HepG2 (cell line): ENCODE measurements at regions not wholly inside any gene's neighbourhood (a gene's known extent, or its start where the extent isn't known, plus 50 kb on each side); places are given as distances from the start of the nearest gene placed in this dataset.

Experiments used
- CAMTA2 ChIP-seq: sonication (generic); formaldehyde crosslinking; IDR thresholded peaks from 2 replicates; pipeline ENCODE4 v1.4.0; 2020; ENCODE audit warnings: mild to moderate bottlenecking, missing genetic modification reagents, borderline replicate concordance
- EHMT2 ChIP-seq: fragments of 200-600 bp; sonication (generic); IDR thresholded peaks from 2 replicates; pipeline ENCODE4 v1.7.0; 2017; ENCODE audit warnings: antibody characterized with exemption, low read depth, low read length, borderline replicate concordance
- FOXK2 ChIP-seq: fragments of 450-650 bp; IDR thresholded peaks from 2 replicates; pipeline ENCODE4 v1.6.1; 2016
- FOXP1 ChIP-seq, 2 experiments: fragments of 450-650 bp in 1 of 2; IDR thresholded peaks; 2 replicates each; pipeline ENCODE4 v1.6.1; 2017 to 2018; ENCODE audit warnings: antibody characterized with exemption in 1 of 2
- GABPB1 ChIP-seq: IDR thresholded peaks from 2 replicates; pipeline ENCODE4 v1.6.1; 2016; ENCODE audit warnings: mild to moderate bottlenecking, missing genetic modification reagents, moderate library complexity, missing compliant biosample characterization
- IKZF4 ChIP-seq: sonication (generic); formaldehyde crosslinking; IDR thresholded peaks from 2 replicates; pipeline ENCODE4 v1.5.1; 2020; ENCODE audit warnings: borderline replicate concordance, mild to moderate bottlenecking, low read depth, missing genetic modification reagents; ENCODE audit errors: not compliant biosample characterization
- NFYB ChIP-seq: sonication (generic); formaldehyde crosslinking; IDR thresholded peaks from 2 replicates; pipeline ENCODE4 v1.4.0; 2020; ENCODE audit warnings: missing genetic modification reagents
- REPIN1 ChIP-seq: sonication (generic); formaldehyde crosslinking; IDR thresholded peaks from 2 replicates; pipeline ENCODE4 v1.8.0; 2022; ENCODE audit warnings: missing genetic modification reagents, low read depth, mild to moderate bottlenecking, borderline replicate concordance
- ZFP36L1 ChIP-seq: sonication (generic); formaldehyde crosslinking; IDR thresholded peaks from 2 replicates; pipeline ENCODE4 v1.8.0; 2022; ENCODE audit warnings: mild to moderate bottlenecking, missing genetic modification reagents, moderate library complexity
- ZKSCAN1 ChIP-seq: fragments of 150-350 bp; IDR thresholded peaks from 2 replicates; pipeline ENCODE4 v1.6.1; 2014; ENCODE audit warnings: low read length
- ZNF12 ChIP-seq: sonication (generic); formaldehyde crosslinking; IDR thresholded peaks from 2 replicates; pipeline ENCODE4 v1.5.0; 2020; ENCODE audit warnings: missing genetic modification reagents
- ZNF121 ChIP-seq: sonication (generic); formaldehyde crosslinking; IDR thresholded peaks from 2 replicates; pipeline ENCODE4 v1.5.0; 2020; ENCODE audit warnings: mild to moderate bottlenecking, missing genetic modification reagents
- ZNF205 ChIP-seq: IDR thresholded peaks from 2 replicates; pipeline ENCODE4 v1.6.1; 2018; ENCODE audit warnings: missing biosample characterization, missing genetic modification reagents
- TF ChIP-seq, protein P1 (sequence below): sonication (generic); formaldehyde crosslinking; IDR thresholded peaks from 2 replicates; pipeline ENCODE4 v1.5.1; 2020; ENCODE audit warnings: mild to moderate bottlenecking, missing genetic modification reagents
- TF ChIP-seq, protein P2 (sequence below): IDR thresholded peaks from 2 replicates; pipeline ENCODE4 v1.6.1; 2012; ENCODE audit warnings: inconsistent platforms
- TF ChIP-seq, protein P3 (sequence below): sonication (generic); formaldehyde crosslinking; IDR thresholded peaks from 2 replicates; pipeline ENCODE4 v1.4.0; 2020; ENCODE audit warnings: low read depth, missing genetic modification reagents
- TF ChIP-seq, protein P4 (sequence below): IDR thresholded peaks from 2 replicates; pipeline ENCODE4 v1.6.1; 2016; ENCODE audit warnings: low read depth, missing genetic modification reagents, missing compliant biosample characterization

DNA sequence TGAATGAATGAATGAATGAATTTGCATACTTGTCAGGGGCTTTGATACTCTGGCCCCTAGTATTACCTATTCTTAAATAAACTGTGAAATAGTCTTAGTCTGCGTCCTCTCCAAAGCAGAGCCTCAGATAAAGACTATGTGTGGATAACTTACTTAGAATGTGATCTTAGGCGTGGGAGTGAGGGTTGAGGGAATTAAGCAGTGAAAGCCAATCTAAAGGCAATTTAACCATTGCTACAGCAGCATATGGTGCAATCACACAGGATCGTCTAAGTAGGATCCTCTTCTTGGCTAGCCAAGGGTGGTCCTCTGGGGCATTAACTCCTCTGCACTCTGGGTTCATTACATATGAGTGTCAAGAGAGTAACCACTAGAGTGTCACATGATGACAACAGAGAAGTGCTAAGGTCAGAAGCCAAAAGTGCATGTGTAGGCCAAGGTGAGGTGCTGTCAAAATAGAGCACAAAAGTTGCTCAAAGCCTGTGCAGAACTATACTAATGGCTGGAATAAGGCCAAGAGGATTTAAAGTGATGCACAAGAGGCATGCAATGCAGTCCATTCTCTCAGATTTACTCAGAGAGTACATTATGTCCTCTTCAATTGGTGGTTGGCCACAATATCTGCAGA lies 274.4 kb upstream of the SEMA6A start (continued):
- TF ChIP-seq, protein P1, sequence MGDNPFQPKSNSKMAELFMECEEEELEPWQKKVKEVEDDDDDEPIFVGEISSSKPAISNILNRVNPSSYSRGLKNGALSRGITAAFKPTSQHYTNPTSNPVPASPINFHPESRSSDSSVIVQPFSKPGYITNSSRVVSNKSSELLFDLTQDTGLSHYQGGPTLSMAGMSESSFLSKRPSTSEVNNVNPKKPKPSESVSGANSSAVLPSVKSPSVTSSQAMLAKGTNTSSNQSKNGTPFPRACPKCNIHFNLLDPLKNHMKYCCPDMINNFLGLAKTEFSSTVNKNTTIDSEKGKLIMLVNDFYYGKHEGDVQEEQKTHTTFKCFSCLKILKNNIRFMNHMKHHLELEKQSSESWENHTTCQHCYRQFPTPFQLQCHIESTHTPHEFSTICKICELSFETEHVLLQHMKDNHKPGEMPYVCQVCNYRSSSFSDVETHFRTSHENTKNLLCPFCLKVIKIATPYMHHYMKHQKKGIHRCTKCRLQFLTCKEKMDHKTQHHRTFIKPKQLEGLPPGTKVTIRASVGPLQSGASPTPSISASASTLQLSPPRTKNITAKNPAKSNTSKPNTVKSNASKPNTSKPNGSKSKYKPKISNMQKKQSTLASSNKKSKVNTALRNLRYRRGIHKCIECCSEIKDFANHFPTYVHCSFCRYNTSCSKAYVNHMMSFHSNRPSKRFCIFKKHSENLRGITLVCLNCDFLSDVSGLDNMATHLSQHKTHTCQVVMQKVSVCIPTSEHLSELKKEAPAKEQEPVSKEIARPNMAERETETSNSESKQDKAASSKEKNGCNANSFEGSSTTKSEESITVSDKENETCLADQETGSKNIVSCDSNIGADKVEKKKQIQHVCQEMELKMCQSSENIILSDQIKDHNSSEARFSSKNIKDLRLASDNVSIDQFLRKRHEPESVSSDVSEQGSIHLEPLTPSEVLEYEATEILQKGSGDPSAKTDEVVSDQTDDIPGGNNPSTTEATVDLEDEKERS (CRISPR knock-in tag), result no peak
- TF ChIP-seq, protein P2, sequence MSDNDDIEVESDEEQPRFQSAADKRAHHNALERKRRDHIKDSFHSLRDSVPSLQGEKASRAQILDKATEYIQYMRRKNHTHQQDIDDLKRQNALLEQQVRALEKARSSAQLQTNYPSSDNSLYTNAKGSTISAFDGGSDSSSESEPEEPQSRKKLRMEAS, result 0 out of 2 replicates have a peak, but pooled peaks have one; percentile 45
- TF ChIP-seq ZKSCAN1 (no peak), ZNF121 (CRISPR knock-in tag) (no peak), FOXK2 (peak; percentile 43; the same call in 1 of the 2 replicates), EHMT2 (peak; percentile 67; the same call in 1 of the 2 replicates), CAMTA2 (no peak), NFYB (CRISPR knock-in tag) (no peak), FOXP1 (IDR thresholded peaks at IDR 0.05) (no peak), FOXP1 (CRISPR knock-in tag; IDR thresholded peaks at IDR 0.05) (0 out of 2 replicates have a peak, but pooled peaks have one; percentile 63), ZNF205 (CRISPR knock-in tag) (0 out of 2 replicates have a peak, but pooled peaks have one; percentile 38), REPIN1 (CRISPR knock-in tag) (no peak), IKZF4 (CRISPR knock-in tag) (no peak), GABPB1 (CRISPR knock-in tag) (no peak), ZFP36L1 (CRISPR knock-in tag) (no peak), ZNF12 (0 out of 2 replicates have a peak, but pooled peaks have one; percentile 16)
- TF ChIP-seq, protein P3, sequence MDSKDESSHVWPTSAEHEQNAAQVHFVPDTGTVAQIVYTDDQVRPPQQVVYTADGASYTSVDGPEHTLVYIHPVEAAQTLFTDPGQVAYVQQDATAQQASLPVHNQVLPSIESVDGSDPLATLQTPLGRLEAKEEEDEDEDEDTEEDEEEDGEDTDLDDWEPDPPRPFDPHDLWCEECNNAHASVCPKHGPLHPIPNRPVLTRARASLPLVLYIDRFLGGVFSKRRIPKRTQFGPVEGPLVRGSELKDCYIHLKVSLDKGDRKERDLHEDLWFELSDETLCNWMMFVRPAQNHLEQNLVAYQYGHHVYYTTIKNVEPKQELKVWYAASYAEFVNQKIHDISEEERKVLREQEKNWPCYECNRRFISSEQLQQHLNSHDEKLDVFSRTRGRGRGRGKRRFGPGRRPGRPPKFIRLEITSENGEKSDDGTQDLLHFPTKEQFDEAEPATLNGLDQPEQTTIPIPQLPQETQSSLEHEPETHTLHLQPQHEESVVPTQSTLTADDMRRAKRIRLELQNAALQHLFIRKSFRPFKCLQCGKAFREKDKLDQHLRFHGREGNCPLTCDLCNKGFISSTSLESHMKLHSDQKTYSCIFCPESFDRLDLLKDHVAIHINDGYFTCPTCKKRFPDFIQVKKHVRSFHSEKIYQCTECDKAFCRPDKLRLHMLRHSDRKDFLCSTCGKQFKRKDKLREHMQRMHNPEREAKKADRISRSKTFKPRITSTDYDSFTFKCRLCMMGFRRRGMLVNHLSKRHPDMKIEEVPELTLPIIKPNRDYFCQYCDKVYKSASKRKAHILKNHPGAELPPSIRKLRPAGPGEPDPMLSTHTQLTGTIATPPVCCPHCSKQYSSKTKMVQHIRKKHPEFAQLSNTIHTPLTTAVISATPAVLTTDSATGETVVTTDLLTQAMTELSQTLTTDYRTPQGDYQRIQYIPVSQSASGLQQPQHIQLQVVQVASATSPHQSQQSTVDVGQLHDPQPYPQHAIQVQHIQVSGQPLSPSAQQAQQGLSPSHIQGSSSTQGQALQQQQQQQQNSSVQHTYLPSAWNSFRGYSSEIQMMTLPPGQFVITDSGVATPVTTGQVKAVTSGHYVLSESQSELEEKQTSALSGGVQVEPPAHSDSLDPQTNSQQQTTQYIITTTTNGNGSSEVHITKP (CRISPR knock-in tag), result no peak
- TF ChIP-seq, protein P4, sequence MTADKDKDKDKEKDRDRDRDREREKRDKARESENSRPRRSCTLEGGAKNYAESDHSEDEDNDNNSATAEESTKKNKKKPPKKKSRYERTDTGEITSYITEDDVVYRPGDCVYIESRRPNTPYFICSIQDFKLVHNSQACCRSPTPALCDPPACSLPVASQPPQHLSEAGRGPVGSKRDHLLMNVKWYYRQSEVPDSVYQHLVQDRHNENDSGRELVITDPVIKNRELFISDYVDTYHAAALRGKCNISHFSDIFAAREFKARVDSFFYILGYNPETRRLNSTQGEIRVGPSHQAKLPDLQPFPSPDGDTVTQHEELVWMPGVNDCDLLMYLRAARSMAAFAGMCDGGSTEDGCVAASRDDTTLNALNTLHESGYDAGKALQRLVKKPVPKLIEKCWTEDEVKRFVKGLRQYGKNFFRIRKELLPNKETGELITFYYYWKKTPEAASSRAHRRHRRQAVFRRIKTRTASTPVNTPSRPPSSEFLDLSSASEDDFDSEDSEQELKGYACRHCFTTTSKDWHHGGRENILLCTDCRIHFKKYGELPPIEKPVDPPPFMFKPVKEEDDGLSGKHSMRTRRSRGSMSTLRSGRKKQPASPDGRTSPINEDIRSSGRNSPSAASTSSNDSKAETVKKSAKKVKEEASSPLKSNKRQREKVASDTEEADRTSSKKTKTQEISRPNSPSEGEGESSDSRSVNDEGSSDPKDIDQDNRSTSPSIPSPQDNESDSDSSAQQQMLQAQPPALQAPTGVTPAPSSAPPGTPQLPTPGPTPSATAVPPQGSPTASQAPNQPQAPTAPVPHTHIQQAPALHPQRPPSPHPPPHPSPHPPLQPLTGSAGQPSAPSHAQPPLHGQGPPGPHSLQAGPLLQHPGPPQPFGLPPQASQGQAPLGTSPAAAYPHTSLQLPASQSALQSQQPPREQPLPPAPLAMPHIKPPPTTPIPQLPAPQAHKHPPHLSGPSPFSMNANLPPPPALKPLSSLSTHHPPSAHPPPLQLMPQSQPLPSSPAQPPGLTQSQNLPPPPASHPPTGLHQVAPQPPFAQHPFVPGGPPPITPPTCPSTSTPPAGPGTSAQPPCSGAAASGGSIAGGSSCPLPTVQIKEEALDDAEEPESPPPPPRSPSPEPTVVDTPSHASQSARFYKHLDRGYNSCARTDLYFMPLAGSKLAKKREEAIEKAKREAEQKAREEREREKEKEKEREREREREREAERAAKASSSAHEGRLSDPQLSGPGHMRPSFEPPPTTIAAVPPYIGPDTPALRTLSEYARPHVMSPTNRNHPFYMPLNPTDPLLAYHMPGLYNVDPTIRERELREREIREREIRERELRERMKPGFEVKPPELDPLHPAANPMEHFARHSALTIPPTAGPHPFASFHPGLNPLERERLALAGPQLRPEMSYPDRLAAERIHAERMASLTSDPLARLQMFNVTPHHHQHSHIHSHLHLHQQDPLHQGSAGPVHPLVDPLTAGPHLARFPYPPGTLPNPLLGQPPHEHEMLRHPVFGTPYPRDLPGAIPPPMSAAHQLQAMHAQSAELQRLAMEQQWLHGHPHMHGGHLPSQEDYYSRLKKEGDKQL, result no peak
